ENCODE measurements at regions not wholly inside any gene's neighbourhood (a gene's known extent, or its start where the extent isn't known, plus 50 kb on each side); places are given as distances from the start of the nearest gene placed in this dataset.

- TF ChIP-seq ZNF609 (CRISPR knock-in tag; IDR thresholded peaks at IDR 0.05; ENCODE audit: borderline replicate concordance) (no peak), HDAC2 (CRISPR knock-in tag; IDR thresholded peaks at IDR 0.05) (no peak), NPAS2 (CRISPR knock-in tag; IDR thresholded peaks at IDR 0.05; ENCODE audit: borderline replicate concordance) (no peak)
Measured at GRCh38 chr6:153207006-153207405, 75.9 kb upstream of the RGS17 start (continued).

GRCh38 chr6:153192943-153193885 is 62.1 kb upstream of the RGS17 start:
- in situ Hi-C loops (cut with HindIII; ENCODE audit: extremely low pct_ligation_motif_present, low pct_unique_long_range_greater_than_20kb), result no loop called here
- ChIA-PET POLR2A (no interaction called here), CTCF (ENCODE audit: low intra/inter-chr PET ratio, low total read pairs) (no interaction called here)
- H3K27me3 ChIP-seq (ENCODE audit: control insufficient read depth in 1 of 2, insufficient read depth in 2 of 2, low read length in 2 of 2), result no peaks in the 10 kb centered on the region; a peak in 1 of 5 replicates
- intact Hi-C loops (cut with micrococcal nuclease; ENCODE audit: unreplicated experiment), result no loop called here
- no peak overlapping the region for H3K9ac ChIP-seq (ENCODE audit: insufficient read depth, low read depth, low read length)
- H3K79me2 ChIP-seq (ENCODE audit: insufficient read depth, low read length), result no peaks in the 10 kb centered on the region
- BruUV-seq (replicated peaks), result no TSS peak
- TF ChIP-seq ZKSCAN8 (CRISPR knock-in tag; IDR thresholded peaks at IDR 0.05; ENCODE audit: borderline replicate concordance), result no peak
- TF ChIP-seq ZNF574 (CRISPR knock-in tag; IDR thresholded peaks at IDR 0.05), result no peak
- no peak for TF ChIP-seq RBAK (CRISPR knock-in tag; IDR thresholded peaks at IDR 0.05)
- TF ChIP-seq DRAP1 (CRISPR knock-in tag; IDR thresholded peaks at IDR 0.05), result no peak
- TF ChIP-seq E2F5 (CRISPR knock-in tag; conservative IDR thresholded peaks at IDR 0.05), result no peak
- H4K20me1 ChIP-seq (ENCODE audit: insufficient read depth, low read length), result no peaks in the 10 kb centered on the region
- no peaks in the 10 kb centered on the region for H3K36me3 ChIP-seq (replicated peaks in 1 of 2; ENCODE audit: control insufficient read depth in 1 of 2, insufficient read depth in 2 of 2, low read length in 2 of 2)
- H3K4me2 ChIP-seq (ENCODE audit: low read depth, low read length), result no peak overlapping the region
- no peak for ATAC-seq
- H3K27ac ChIP-seq (ENCODE audit: extremely low read length, insufficient read depth, low read length), result no peak overlapping the region
- 10% methylated on average over 6 of the region's 6 CpGs for WGBS (ENCODE audit: low lambda C conversion rate)
- no peak overlapping the region for H3K4me3 ChIP-seq (replicated peaks in 1 of 3; ENCODE audit: insufficient read depth in 1 of 3, low read depth in 2 of 3, low read length in 3 of 3)
- DNase-seq (ENCODE audit: low spot score), result no peak
- no peak overlapping the region for H2AFZ ChIP-seq (ENCODE audit: low read length)
- no peaks in the 10 kb centered on the region for H3K9me3 ChIP-seq (ENCODE audit: low read length)
- H3K4me1 ChIP-seq (ENCODE audit: insufficient read depth, low read length), result no peaks in the 10 kb centered on the region
- FAIRE-seq, result no peak
